H9 (cell line): ENCODE measurements at regions not wholly inside any gene's neighbourhood (a gene's known extent, or its start where the extent isn't known, plus 50 kb on each side); places are given as distances from the start of the nearest gene placed in this dataset.
A peak's percentile ranks its signal among the peaks of the same experiment; 100 is the strongest.

Experiments used
- DNase-seq: peaks from one replicate; pipeline ENCODE4 v3.0.0-alpha.2; 2017
- H2AFZ ChIP-seq: one replicate; pipeline ENCODE4 v1.6.1; 2013; ENCODE audit warnings: mild to moderate bottlenecking, low read length, control low read depth, moderate library complexity
- H2AK5ac ChIP-seq: 2 replicates; pipeline ENCODE4 v1.6.1; 2013; ENCODE audit warnings: low read length, control low read depth, mixed read lengths; ENCODE audit not compliant: insufficient read length
- H2BK120ac ChIP-seq: one replicate; pipeline ENCODE4 v1.6.1; 2013; ENCODE audit warnings: low read depth, mild to moderate bottlenecking, low read length, control low read depth, inconsistent platforms; ENCODE audit not compliant: poor library complexity, severe bottlenecking
- H2BK12ac ChIP-seq: 2 replicates; pipeline ENCODE4 v1.6.1; 2013; ENCODE audit warnings: low read length, control low read depth, mixed read lengths, low read depth; ENCODE audit not compliant: insufficient read length
- H2BK15ac ChIP-seq: 2 replicates; pipeline ENCODE4 v1.6.1; 2013; ENCODE audit warnings: low read depth, low read length, control low read depth
- H2BK20ac ChIP-seq: one replicate; pipeline ENCODE4 v1.6.1; 2013; ENCODE audit warnings: low read depth, mild to moderate bottlenecking, low read length, control low read depth, inconsistent platforms; ENCODE audit not compliant: poor library complexity, severe bottlenecking
- H2BK5ac ChIP-seq: 2 replicates; pipeline ENCODE4 v1.6.1; 2013; ENCODE audit warnings: low read length, control low read depth, mixed read lengths; ENCODE audit not compliant: insufficient read length
- H3K14ac ChIP-seq: 2 replicates; pipeline ENCODE4 v1.6.1; 2013; ENCODE audit warnings: low read length, control low read depth; ENCODE audit not compliant: insufficient read depth
- H3K18ac ChIP-seq: 2 replicates; pipeline ENCODE4 v1.6.1; 2013; ENCODE audit warnings: low read depth, mild to moderate bottlenecking, mixed read lengths, low read length, control low read depth; ENCODE audit not compliant: insufficient read length
- H3K23ac ChIP-seq: 2 replicates; pipeline ENCODE4 v1.6.1; 2013; ENCODE audit warnings: low read length, control low read depth, mixed read lengths, low read depth; ENCODE audit not compliant: insufficient read length
- H3K23me2 ChIP-seq: 2 replicates; pipeline ENCODE4 v1.6.1; 2013; ENCODE audit warnings: low read depth, mild to moderate bottlenecking, mixed read lengths, low read length, control low read depth; ENCODE audit not compliant: insufficient read length, poor library complexity, severe bottlenecking
- H3K27ac ChIP-seq: 2 replicates; pipeline ENCODE4 v1.5.1; 2013; ENCODE audit warnings: low read length, control low read depth, mixed read lengths, low read depth; ENCODE audit not compliant: insufficient read length
- H3K27me3 ChIP-seq: 2 replicates; pipeline ENCODE4 v1.6.1; 2013; ENCODE audit warnings: low read length, control low read depth, inconsistent platforms; ENCODE audit not compliant: insufficient read depth
- H3K4ac ChIP-seq: 2 replicates; pipeline ENCODE4 v1.6.1; 2013; ENCODE audit warnings: low read depth, mild to moderate bottlenecking, control low read depth, inconsistent platforms, low read length, moderate library complexity
- H3K4me1 ChIP-seq: 2 replicates; pipeline ENCODE4 v1.6.1; 2013; ENCODE audit warnings: low read length, control low read depth, inconsistent platforms; ENCODE audit not compliant: insufficient read depth
- H3K4me2 ChIP-seq: 2 replicates; pipeline ENCODE4 v1.6.1; 2013; ENCODE audit warnings: low read length, control low read depth, mixed read lengths; ENCODE audit not compliant: insufficient read length, insufficient read depth
- H3K56ac ChIP-seq: 2 replicates; pipeline ENCODE4 v1.6.1; 2013; ENCODE audit warnings: low read depth, mild to moderate bottlenecking, mixed read lengths, low read length, control low read depth; ENCODE audit not compliant: insufficient read length
- H3K79me1 ChIP-seq: 2 replicates; pipeline ENCODE4 v1.6.1; 2013; ENCODE audit warnings: low read depth, mild to moderate bottlenecking, moderate library complexity, low read length, control low read depth, inconsistent platforms; ENCODE audit not compliant: insufficient read depth, poor library complexity, severe bottlenecking
- H3K79me2 ChIP-seq: 2 replicates; pipeline ENCODE4 v1.6.1; 2013; ENCODE audit warnings: low read length, control low read depth, inconsistent platforms; ENCODE audit not compliant: insufficient read depth
- H3K9ac ChIP-seq: 2 replicates; pipeline ENCODE4 v1.6.1; 2013; ENCODE audit warnings: low read length, control low read depth, mixed read lengths; ENCODE audit not compliant: insufficient read length; ENCODE audit errors: extremely low read depth
- H3K9me3 ChIP-seq: one replicate; pipeline ENCODE4 v1.6.1; 2013; ENCODE audit warnings: low read depth, low read length, inconsistent platforms; ENCODE audit not compliant: control insufficient read depth
- H3T11ph ChIP-seq: one replicate; pipeline ENCODE4 v1.6.1; 2013; ENCODE audit warnings: mild to moderate bottlenecking, low read length, control low read depth, inconsistent platforms
- H4K20me1 ChIP-seq: one replicate; pipeline ENCODE4 v1.6.1; 2013; ENCODE audit not compliant: control insufficient read depth, insufficient read length, insufficient read depth
- H4K5ac ChIP-seq: 2 replicates; pipeline ENCODE4 v1.6.1; 2013; ENCODE audit warnings: low read depth, mild to moderate bottlenecking, mixed read lengths, low read length, control low read depth; ENCODE audit not compliant: insufficient read length
- H4K8ac ChIP-seq: replicated peaks from 2 replicates; pipeline ENCODE4 v1.6.1; 2013; ENCODE audit warnings: low read length, control low read depth, mixed read lengths, low read depth; ENCODE audit not compliant: insufficient read length
- H4K91ac ChIP-seq: 2 replicates; pipeline ENCODE4 v1.6.1; 2013; ENCODE audit warnings: low read depth, mild to moderate bottlenecking, moderate library complexity, mixed read lengths, low read length, control low read depth; ENCODE audit not compliant: insufficient read length
- H3K27ac Mint-ChIP-seq, 3 experiments: 2 replicates in 2 of 3; 3 replicates in 1 of 3; pipeline ENCODE4 v1.8.0; 2020 to 2021; ENCODE audit warnings: mixed read lengths in 3 of 3, mild to moderate bottlenecking in 1 of 3, moderate library complexity in 1 of 3
- H3K27me3 Mint-ChIP-seq: 2 replicates; pipeline ENCODE4 v1.8.0; 2021; ENCODE audit warnings: low read depth, mild to moderate bottlenecking, moderate library complexity, mixed read lengths
- H3K36me3 Mint-ChIP-seq, 3 experiments: 2 replicates in 2 of 3; 3 replicates in 1 of 3; pipeline ENCODE4 v1.8.0; 2020 to 2021; ENCODE audit warnings: low read depth in 3 of 3, mixed read lengths in 3 of 3; ENCODE audit not compliant: insufficient read depth in 1 of 3
- H3K4me1 Mint-ChIP-seq, 2 experiments: 2 replicates each; pipeline ENCODE4 v1.8.0; 2020; ENCODE audit warnings: mixed read lengths in 2 of 2
- H3K4me3 Mint-ChIP-seq, 2 experiments: 2 replicates in 1 of 2; 3 replicates in 1 of 2; pipeline ENCODE4 v1.8.0; 2020 to 2021; ENCODE audit warnings: mild to moderate bottlenecking in 2 of 2, mixed read lengths in 2 of 2, moderate library complexity in 1 of 2
- H3K9me3 Mint-ChIP-seq, 2 experiments: 2 replicates in 1 of 2; 3 replicates in 1 of 2; pipeline ENCODE4 v1.8.0; 2020; ENCODE audit warnings: mild to moderate bottlenecking in 2 of 2, mixed read lengths in 2 of 2, moderate library complexity in 1 of 2
- WGBS: extraction: QIAGEN DNeasy Blood & Tissue Kit; methylation state at CpG from one replicate; pipeline ENCODE4 v1.1.7; 2013; ENCODE audit warnings: missing lambda C conversion rate, low lambda C conversion rate, mixed read lengths; ENCODE audit not compliant: insufficient read length; ENCODE audit errors: extremely low coverage; 5-methylcytosine and 5-hydroxymethylcytosine counted together
- TF ChIP-seq, protein P1 (sequence below): fragments of 200-600 bp; sonication (generic); conservative IDR thresholded peaks from 3 replicates; pipeline ENCODE4 v1.8.0; 2021; ENCODE audit warnings: antibody characterized with exemption, mild to moderate bottlenecking

DNA sequence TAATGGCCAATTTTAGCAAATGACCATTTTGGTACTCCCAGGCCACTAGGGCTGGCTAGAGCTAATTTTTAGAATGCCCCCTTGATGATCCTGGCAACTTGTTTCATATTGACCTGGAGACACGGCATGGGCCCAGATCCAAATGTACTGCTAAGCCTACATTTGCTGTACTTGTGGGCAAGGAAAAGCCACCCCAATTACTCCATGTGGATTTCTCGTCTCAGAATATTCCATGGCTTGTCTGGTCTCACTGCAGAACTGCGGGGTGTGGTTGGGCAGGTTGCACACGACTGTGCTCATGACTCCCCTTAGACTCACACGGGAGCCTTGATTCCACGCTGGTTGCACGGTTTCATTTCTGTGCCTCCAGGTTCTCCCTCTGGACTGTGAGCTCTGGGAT is 140.9 kb downstream of the RPLP1 start:
- no peak for DNase-seq
- Histone ChIP-seq H3K4me2 (no peak overlapping the region), H2BK5ac (no peak overlapping the region), H2AFZ (no peak overlapping the region), H3K23ac (no peak overlapping the region), H2BK120ac (no peak overlapping the region), H2BK12ac (no peak overlapping the region), H3K9me3 (no peaks in the 10 kb centered on the region), H2BK15ac (no peak overlapping the region), H3K18ac (no peak overlapping the region), H3K4ac (no peak overlapping the region), H3K14ac (no peak overlapping the region), H3K79me1 (no peaks in the 10 kb centered on the region), H3K27ac (no peak overlapping the region), H3K79me2 (no peaks in the 10 kb centered on the region), H4K5ac (no peak overlapping the region), H3T11ph (no peak overlapping the region), H3K27me3 (no peaks in the 10 kb centered on the region), H3K56ac (no peak overlapping the region), H3K9ac (no peak overlapping the region), H2BK20ac (no peak overlapping the region), H3K23me2 (no peaks in the 10 kb centered on the region), H3K4me1 (no peaks in the 10 kb centered on the region), H4K20me1 (no peaks in the 10 kb centered on the region), H4K91ac (no peak overlapping the region), H4K8ac (no peak overlapping the region), H2AK5ac (no peak overlapping the region)
- TF ChIP-seq, protein P1, sequence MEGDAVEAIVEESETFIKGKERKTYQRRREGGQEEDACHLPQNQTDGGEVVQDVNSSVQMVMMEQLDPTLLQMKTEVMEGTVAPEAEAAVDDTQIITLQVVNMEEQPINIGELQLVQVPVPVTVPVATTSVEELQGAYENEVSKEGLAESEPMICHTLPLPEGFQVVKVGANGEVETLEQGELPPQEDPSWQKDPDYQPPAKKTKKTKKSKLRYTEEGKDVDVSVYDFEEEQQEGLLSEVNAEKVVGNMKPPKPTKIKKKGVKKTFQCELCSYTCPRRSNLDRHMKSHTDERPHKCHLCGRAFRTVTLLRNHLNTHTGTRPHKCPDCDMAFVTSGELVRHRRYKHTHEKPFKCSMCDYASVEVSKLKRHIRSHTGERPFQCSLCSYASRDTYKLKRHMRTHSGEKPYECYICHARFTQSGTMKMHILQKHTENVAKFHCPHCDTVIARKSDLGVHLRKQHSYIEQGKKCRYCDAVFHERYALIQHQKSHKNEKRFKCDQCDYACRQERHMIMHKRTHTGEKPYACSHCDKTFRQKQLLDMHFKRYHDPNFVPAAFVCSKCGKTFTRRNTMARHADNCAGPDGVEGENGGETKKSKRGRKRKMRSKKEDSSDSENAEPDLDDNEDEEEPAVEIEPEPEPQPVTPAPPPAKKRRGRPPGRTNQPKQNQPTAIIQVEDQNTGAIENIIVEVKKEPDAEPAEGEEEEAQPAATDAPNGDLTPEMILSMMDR, result no peak
- peak overlapping the region in 1 of 3 experiments; percentile 18; a peak in 1 of 7 replicates for H3K27ac Mint-ChIP-seq
- peaks cover 6 to 16% of the 10 kb centered on the region in 2 experiments for H3K4me1 Mint-ChIP-seq
- H3K4me3 Mint-ChIP-seq, result no peak overlapping the region
- WGBS, result no CpG with 5 or more reads among the region's 7 CpGs
- H3K27me3 Mint-ChIP-seq, result peaks cover 9% of the 10 kb centered on the region
- no peaks in the 10 kb centered on the region for H3K9me3 Mint-ChIP-seq
- no peaks in the 10 kb centered on the region for H3K36me3 Mint-ChIP-seq
